ENCODE measurements at regions not wholly inside any gene's neighbourhood (a gene's known extent, or its start where the extent isn't known, plus 50 kb on each side); places are given as distances from the start of the nearest gene placed in this dataset.

GRCh38 chr3:127386490-127386889, 98.6 kb upstream of the PRR20G start:
- Histone ChIP-seq H3K4me1 (no peaks in the 10 kb centered on the region), H3K27ac (no peak overlapping the region), H3K36me3 (no peaks in the 10 kb centered on the region), H3K9me3 (peaks cover 0 to 10% (median 0%) of the 10 kb centered on the region in 12 donors), H3K27me3 (peaks cover 0 to 45% (median 6%) of the 10 kb centered on the region in 9 donors), H3K4me3 (no peak overlapping the region)
- no peak for DNase-seq
- intact Hi-C loops (cut with DNase I): no loop called here
- ATAC-seq: no peak
- WGBS, 4 donors: 76 to 82% (median 80%) methylated on average over 9 of the region's 9 CpGs
- no peak for TF ChIP-seq POLR2A (IDR thresholded peaks at IDR 0.05)
- TF ChIP-seq, protein P1, sequence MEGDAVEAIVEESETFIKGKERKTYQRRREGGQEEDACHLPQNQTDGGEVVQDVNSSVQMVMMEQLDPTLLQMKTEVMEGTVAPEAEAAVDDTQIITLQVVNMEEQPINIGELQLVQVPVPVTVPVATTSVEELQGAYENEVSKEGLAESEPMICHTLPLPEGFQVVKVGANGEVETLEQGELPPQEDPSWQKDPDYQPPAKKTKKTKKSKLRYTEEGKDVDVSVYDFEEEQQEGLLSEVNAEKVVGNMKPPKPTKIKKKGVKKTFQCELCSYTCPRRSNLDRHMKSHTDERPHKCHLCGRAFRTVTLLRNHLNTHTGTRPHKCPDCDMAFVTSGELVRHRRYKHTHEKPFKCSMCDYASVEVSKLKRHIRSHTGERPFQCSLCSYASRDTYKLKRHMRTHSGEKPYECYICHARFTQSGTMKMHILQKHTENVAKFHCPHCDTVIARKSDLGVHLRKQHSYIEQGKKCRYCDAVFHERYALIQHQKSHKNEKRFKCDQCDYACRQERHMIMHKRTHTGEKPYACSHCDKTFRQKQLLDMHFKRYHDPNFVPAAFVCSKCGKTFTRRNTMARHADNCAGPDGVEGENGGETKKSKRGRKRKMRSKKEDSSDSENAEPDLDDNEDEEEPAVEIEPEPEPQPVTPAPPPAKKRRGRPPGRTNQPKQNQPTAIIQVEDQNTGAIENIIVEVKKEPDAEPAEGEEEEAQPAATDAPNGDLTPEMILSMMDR (IDR thresholded peaks at IDR 0.05): no peak

- Histone ChIP-seq H3K4me1 (no peaks in the 10 kb centered on the region), H3K27ac (no peak overlapping the region), H3K4me3 (no peak overlapping the region), H3K36me3 (no peaks in the 10 kb centered on the region), H3K9me3 (peaks cover 0 to 15% (median 0%) of the 10 kb centered on the region in 12 donors), H3K27me3 (peaks cover 0 to 40% (median 6%) of the 10 kb centered on the region in 9 donors)
- 87 to 92% (median 90%) methylated on average over 5 of the region's 5 CpGs for WGBS, 4 donors
- ATAC-seq (no peak), DNase-seq (peak in 1 of 5 donors; percentile 35)
- TF ChIP-seq, protein P1 (IDR thresholded peaks at IDR 0.05): no peak
- TF ChIP-seq POLR2A (IDR thresholded peaks at IDR 0.05): no peak
- intact Hi-C loops (cut with DNase I): no loop called here
Measured at GRCh38 chr3:127385540-127385870, 97.7 kb upstream of the PRR20G start.

- 72 to 81% (median 78%) methylated on average over 6 to 18 of the region's 18 CpGs for WGBS, 4 donors
- H3K27ac ChIP-seq: no peak overlapping the region
- TF ChIP-seq, protein P1 (IDR thresholded peaks at IDR 0.05): no peak
- TF ChIP-seq POLR2A (IDR thresholded peaks at IDR 0.05): no peak
- H3K9me3 ChIP-seq: peaks cover 0 to 15% (median 0%) of the 10 kb centered on the region in 12 donors
- DNase-seq (peak in 2 of 5 donors; percentile 11 to 49), ATAC-seq (no peak)
- H3K4me1 ChIP-seq: no peaks in the 10 kb centered on the region
- no peak overlapping the region for H3K4me3 ChIP-seq
- intact Hi-C loops (cut with DNase I): no loop called here
- no peaks in the 10 kb centered on the region for H3K36me3 ChIP-seq
- peaks cover 0 to 34% (median 6%) of the 10 kb centered on the region in 9 donors for H3K27me3 ChIP-seq
Measured at GRCh38 chr3:127384717-127385539, 97.1 kb upstream of the PRR20G start.

DNA sequence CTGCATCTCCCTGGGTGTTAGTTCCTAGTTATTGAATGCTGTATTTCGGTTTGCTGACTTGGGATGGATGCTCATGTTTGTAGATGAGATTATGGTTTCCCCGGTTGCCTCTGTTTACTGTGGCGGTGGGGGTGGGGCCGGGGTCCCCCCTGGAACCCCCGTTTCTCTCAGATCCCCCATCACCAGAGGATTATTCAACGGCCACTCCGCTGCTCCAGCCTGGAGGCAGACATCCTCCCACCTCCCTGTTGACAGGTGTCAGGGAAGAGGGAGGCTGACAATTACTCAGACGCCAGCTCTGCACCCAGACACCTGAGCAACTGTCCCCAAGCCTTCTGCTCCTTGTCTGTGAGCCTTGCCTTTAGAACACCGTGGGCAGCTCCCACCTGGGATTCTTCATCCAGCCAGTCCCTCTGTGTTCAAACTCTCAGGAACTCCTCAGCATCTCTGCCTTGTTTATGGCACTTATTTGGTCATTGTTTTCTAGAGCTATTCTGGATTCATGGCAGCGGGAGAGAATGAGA, 95.9 kb upstream of the PRR20G start:
- Histone ChIP-seq H3K4me1 (no peaks in the 10 kb centered on the region), H3K36me3 (no peaks in the 10 kb centered on the region), H3K4me3 (no peak overlapping the region), H3K9me3 (peaks cover 0 to 15% (median 0%) of the 10 kb centered on the region in 12 donors), H3K27ac (no peak overlapping the region), H3K27me3 (peaks cover 0 to 24% (median 0%) of the 10 kb centered on the region in 9 donors)
- WGBS, 4 donors: 50 to 63% (median 61%) methylated on average over 9 to 10 of the region's 10 CpGs
- intact Hi-C loops (cut with DNase I): no loop called here
- no peak for TF ChIP-seq POLR2A (IDR thresholded peaks at IDR 0.05)
- TF ChIP-seq, protein P1 (IDR thresholded peaks at IDR 0.05): no peak
- no peak for DNase-seq
- ATAC-seq: no peak
